ENCODE measurements at regions not wholly inside any gene's neighbourhood (a gene's known extent, or its start where the extent isn't known, plus 50 kb on each side); places are given as distances from the start of the nearest gene placed in this dataset.
"Not testable (repeated sequence)": the region's sequence is repeated elsewhere in the genome, so short reads cannot be mapped to it uniquely, and the experiment has no call there.

DNA sequence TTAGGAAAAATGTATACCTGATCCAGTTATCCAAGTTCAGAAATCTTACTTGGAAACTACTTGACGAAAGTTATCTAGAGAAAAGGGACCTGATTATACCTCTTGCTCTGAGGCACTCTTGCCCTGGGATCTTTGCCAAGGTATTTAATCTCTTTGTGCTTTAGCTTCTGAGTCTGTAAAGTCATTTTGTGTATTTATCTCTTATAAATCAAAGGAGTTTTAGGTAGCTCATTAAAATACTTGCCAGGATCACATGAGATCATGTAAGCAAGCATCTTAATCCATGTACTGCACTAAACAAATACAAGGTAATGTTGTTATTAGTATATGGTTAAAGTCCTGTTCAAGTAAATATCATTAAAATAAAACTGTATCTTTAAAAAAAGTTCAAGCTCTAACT, 147.5 kb downstream of the IPO8 start:
- TF ChIP-seq, protein P1, sequence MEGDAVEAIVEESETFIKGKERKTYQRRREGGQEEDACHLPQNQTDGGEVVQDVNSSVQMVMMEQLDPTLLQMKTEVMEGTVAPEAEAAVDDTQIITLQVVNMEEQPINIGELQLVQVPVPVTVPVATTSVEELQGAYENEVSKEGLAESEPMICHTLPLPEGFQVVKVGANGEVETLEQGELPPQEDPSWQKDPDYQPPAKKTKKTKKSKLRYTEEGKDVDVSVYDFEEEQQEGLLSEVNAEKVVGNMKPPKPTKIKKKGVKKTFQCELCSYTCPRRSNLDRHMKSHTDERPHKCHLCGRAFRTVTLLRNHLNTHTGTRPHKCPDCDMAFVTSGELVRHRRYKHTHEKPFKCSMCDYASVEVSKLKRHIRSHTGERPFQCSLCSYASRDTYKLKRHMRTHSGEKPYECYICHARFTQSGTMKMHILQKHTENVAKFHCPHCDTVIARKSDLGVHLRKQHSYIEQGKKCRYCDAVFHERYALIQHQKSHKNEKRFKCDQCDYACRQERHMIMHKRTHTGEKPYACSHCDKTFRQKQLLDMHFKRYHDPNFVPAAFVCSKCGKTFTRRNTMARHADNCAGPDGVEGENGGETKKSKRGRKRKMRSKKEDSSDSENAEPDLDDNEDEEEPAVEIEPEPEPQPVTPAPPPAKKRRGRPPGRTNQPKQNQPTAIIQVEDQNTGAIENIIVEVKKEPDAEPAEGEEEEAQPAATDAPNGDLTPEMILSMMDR (IDR thresholded peaks at IDR 0.05; ENCODE audit: extremely low read depth, missing control alignments), result no peak
- DNase-seq (ENCODE audit: low spot score), result no peak

DNA sequence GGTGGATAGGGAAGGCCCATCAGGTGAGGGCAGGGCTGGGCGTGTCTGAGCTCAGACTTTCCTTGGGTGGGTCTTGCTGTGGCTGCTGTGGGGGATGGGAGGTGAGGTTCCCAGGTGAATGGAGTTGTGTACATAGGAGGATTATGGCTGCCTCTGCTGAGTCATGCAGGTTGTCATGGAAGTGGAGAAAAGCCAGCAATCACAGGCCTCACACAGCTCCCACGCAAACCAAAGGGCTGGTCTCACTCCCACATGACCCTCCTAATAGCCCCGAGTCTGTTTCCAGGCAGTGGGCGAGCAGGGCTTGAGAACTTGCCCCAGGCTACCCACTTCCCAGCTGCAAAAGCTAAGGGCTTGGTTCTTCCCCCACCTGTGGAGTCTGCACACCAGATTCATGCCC, 149.5 kb downstream of the IPO8 start:
- TF ChIP-seq, protein P1 (IDR thresholded peaks at IDR 0.05; ENCODE audit: extremely low read depth, missing control alignments), result no peak

DNA sequence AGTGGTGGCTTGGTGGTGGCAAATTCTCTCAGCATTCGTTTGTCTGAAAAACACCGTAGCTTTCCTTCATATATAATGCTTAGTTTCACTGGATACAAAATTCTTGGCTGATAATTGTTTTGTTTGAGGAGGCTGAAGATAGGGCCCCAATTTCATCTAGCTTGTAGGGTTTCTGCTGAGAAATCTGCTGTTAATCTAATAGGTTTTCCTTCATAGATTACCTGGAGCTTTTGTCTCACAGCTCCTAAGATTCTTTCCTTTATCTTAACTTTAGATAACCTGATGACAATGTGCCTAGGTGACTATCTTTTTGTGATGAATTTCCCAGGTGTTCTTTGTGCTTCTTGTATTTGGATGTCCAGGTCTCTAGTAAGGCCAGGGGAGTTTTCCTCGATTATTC, 151.0 kb downstream of the IPO8 start:
- DNase-seq (ENCODE audit: low spot score), result not testable (repeated sequence)

More for the DNA sequence above, 149.5 kb downstream of the IPO8 start:
- DNase-seq (ENCODE audit: low spot score), result no peak

DNA sequence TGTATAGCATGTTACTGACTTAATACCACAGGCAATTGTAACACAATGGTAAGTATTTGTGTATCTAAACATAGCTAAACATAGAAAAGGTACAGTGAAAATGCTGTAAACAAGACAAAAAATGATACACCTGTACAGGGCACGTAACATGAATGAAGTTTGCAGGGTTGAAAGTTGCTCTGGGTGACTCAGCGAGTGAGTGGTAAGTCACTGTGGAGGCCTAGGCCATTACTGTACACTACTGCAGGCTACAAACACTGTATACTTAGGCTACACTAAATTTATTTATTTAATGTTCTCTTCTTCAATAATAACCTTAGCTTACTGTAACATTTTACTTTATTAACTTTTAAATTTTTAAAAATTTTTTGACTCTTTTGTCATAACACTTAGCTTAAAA, 158.4 kb downstream of the IPO8 start:
- TF ChIP-seq, protein P1 (IDR thresholded peaks at IDR 0.05; ENCODE audit: extremely low read depth, missing control alignments), result no peak

DNA sequence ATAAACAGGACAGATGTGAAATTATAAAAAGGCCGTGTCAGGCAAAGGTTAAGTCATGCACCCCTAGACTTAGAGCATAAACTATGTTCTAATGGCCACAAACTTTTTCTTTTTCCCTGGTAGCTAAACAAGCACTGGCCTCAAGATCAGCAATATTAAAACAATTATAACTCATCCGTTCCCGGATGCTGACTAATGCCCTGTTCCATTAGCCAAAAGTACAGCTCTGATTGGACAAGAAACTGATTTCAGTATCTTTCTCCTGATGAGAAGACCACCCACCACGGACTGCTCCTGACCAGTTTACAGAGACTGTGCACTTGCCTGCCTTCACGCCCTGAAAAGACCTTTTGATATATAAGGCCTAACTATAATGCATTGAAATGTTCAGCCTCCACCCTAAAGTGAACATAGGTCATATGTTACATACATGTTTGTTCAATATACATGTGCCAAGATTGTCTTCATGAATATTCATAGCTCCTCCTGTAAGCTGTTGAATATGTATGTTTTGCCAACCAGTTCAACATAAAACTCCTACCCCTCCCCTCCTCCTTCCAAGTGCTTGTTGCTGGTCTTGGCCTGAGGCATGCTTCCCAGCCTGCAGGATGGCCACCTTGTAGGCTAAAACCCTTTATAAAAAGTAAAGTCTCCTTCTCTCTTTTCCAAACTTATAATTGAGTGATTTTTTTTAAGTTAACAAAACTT, 162.0 kb downstream of the IPO8 start:
- TF ChIP-seq, protein P1 (IDR thresholded peaks at IDR 0.05; ENCODE audit: extremely low read depth, missing control alignments), result no peak
- no peak for DNase-seq (ENCODE audit: low spot score)

More for the DNA sequence above, 158.4 kb downstream of the IPO8 start:
- DNase-seq (ENCODE audit: low spot score), result no peak

DNA sequence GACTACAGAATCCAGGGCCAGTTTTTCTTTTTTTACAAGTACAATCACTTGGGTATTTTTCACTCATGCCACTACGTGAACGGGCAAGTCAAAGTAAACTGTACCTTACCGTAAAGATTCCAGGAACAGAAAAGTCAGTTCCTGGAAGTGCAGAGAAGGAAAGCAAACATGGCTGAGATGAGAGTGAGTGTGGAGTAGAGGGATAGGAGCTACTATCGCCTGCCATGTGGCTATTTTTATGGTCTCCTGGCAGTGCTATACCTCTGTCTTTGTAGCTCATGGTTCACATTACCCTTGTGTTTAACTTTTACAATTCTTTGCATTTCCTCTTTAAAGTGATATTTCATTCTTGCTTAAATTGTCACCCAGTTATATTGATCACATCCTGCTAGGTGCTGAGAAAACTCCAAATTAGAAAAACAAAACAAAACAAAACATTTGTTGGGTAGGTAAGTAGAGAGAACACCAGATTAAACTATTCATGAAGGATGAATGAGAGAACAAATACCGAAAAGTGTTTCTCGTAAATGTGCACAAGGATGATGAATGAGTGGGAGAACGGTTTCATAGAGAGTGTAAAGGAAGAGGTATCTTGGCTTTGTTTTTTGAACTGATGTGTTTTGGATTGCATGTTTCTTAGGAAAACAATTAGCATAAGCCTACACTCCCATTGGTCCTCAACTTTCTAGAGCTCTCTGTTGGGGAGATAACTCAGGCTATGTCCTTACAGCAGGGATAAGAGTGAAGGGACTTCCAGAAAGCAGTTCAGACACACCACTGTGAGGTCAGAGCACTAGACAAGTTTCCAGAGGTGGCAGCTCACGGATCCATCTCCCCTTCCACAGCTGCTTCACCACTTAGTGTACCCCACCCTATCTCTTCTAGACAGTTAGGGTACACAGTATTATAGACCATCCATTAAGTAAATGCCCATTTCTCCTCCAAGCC, 163.7 kb downstream of the IPO8 start:
- TF ChIP-seq, protein P1 (IDR thresholded peaks at IDR 0.05; ENCODE audit: extremely low read depth, missing control alignments), result no peak
- no peak for DNase-seq (ENCODE audit: low spot score)

DNA sequence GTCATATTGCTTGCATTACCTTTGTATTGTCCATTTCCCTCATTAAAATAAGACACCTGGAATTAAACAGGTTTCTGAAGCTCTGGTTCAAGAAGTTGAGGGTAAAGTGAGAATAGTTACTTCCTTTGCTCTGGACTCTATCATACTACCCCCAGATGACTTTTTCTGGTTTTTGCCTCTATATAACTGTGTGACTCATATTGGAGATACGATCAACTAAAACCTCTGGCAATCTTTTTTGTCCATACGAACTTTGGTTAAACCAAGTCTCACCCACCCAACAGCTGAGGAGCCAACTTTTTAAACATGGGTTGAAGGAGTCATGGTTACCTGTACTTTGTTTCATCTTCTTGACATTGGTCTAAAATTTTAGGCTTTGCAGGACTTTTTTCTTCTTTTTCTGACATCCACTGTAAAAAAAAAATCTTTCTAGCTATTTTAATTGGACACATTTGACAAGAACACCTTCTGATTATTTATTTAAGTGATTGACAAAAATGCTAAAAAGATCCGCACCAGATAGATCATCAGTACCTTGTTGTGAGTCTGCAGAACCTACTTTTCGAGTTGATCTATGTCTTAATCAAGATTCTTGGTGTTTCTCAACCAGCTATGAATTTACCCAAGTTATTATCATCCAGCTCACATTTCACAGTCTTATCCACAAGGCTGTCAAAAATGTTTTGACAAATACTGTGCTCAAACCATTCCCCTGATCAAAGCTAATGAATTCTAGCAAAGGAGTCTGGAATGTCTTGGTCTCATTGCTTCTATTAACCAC, 166.0 kb downstream of the IPO8 start:
- TF ChIP-seq, protein P1 (IDR thresholded peaks at IDR 0.05; ENCODE audit: extremely low read depth, missing control alignments), result no peak
- no peak for DNase-seq (ENCODE audit: low spot score)

Measured in GM20000 (cell line).